GM13976 (cell line): ENCODE measurements at regions not wholly inside any gene's neighbourhood (a gene's known extent, or its start where the extent isn't known, plus 50 kb on each side); places are given as distances from the start of the nearest gene placed in this dataset.

Source experiments
- DNase-seq: peaks from one replicate; pipeline ENCODE4 v3.0.0; 2012; ENCODE audit warnings: low spot score
- in situ Hi-C: fragments of 300-500 bp; cut with MboI; formaldehyde crosslinking; loops from one replicate; pipeline ENCODE4 v1.12.0; 2022; ENCODE audit warnings: low sequenced_read_pairs, mixed read lengths, inconsistent platforms; ENCODE audit not compliant: unreplicated experiment
- TF ChIP-seq, protein P1 (sequence below): IDR thresholded peaks from 2 replicates; pipeline ENCODE4 v1.5.1; 2012; ENCODE audit warnings: borderline replicate concordance, mild to moderate bottlenecking; ENCODE audit not compliant: insufficient read depth; ENCODE audit errors: extremely low read depth, missing control alignments, control extremely low read depth

DNA sequence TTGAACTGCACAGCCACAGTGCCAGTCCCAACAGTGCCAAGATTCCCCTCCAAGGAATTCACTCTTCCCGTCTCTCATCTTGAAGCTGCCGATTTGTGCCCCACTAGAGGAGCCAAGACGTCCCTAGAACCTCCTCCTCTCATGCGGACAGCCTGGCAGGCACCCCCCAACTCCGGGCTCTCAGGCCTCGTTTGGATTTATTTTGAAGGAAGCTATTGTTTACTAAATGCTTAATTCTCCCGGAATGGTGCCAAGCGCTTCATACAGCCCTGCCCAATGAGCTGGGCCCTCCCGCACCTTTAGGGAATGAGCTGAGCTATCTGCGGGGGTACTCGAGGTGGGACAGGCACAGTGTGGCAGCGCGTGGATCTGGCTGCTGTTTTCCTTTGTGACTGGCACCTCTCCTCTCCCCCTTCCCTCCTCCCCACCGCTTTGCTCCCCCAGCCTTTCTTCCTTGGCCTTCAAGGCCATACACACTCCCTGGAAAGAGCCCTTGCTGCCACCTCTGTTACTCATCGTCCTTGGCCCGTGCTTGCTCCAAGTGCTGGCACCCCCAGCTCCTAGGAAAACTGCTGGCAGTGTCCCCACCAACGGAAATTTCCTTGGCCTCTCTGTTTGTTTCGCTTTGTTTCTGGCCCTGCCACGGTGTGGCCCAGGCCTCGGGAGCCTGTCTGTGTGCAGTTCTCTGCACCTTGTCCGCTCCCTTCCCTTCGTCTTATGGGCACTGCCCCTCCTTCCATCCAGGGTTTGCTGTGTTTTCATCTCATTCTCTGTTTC lies 49.9 kb upstream of the CDR2 start:
- in situ Hi-C loops = loop anchor here (10.0 kb wide), 1 partner anchor 90 kb away; no protein-coding TSS in a partner anchor
- TF ChIP-seq, protein P1, sequence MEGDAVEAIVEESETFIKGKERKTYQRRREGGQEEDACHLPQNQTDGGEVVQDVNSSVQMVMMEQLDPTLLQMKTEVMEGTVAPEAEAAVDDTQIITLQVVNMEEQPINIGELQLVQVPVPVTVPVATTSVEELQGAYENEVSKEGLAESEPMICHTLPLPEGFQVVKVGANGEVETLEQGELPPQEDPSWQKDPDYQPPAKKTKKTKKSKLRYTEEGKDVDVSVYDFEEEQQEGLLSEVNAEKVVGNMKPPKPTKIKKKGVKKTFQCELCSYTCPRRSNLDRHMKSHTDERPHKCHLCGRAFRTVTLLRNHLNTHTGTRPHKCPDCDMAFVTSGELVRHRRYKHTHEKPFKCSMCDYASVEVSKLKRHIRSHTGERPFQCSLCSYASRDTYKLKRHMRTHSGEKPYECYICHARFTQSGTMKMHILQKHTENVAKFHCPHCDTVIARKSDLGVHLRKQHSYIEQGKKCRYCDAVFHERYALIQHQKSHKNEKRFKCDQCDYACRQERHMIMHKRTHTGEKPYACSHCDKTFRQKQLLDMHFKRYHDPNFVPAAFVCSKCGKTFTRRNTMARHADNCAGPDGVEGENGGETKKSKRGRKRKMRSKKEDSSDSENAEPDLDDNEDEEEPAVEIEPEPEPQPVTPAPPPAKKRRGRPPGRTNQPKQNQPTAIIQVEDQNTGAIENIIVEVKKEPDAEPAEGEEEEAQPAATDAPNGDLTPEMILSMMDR = no peak
- DNase-seq = no peak
